Breast epithelium (tissue), 4 donors: ENCODE measurements at regions not wholly inside any gene's neighbourhood (a gene's known extent, or its start where the extent isn't known, plus 50 kb on each side); places are given as distances from the start of the nearest gene placed in this dataset.

Experiments
- DNase-seq, 2 donors: peaks; one replicate each; pipeline ENCODE4 v3.0.0-alpha.2; 2019; ENCODE audit warnings: low spot score in 2 of 2
- H3K27ac ChIP-seq, 2 donors: fragments of 200-600 bp; sonication (generic) in 1 of 2; one replicate each; pipeline ENCODE4 v1.5.1; 2016 to 2019; ENCODE audit warnings: mild to moderate bottlenecking in 1 of 2
- H3K27me3 ChIP-seq, 2 donors: fragments of 200-600 bp; sonication (generic) in 1 of 2; one replicate each; pipeline versions ENCODE4 v1.5.1 to v1.6.0; 2017 to 2019; ENCODE audit warnings: control low read depth in 1 of 2, mild to moderate bottlenecking in 1 of 2
- H3K36me3 ChIP-seq: fragments of 200-600 bp; one replicate; pipeline ENCODE4 v1.5.1; 2019
- H3K4me1 ChIP-seq, 2 donors: fragments of 200-600 bp; sonication (generic); one replicate each; pipeline ENCODE4 v1.5.1; 2016 to 2019; ENCODE audit warnings: control low read depth in 1 of 2
- H3K4me3 ChIP-seq, 3 donors: fragments of 200-600 bp; sonication (generic); 1 replicate in 2 of 3; 2 replicates in 1 of 3; pipeline ENCODE4 v1.5.1; 2016 to 2019; ENCODE audit warnings: mild to moderate bottlenecking in 3 of 3, moderate library complexity in 2 of 3
- H3K9me3 ChIP-seq, 2 donors: fragments of 200-600 bp; sonication (generic) in 1 of 2; one replicate each; pipeline ENCODE4 v1.5.1; 2016 to 2019; ENCODE audit warnings: control low read depth in 1 of 2
- POLR2A ChIP-seq: fragments of 450-650 bp; IDR thresholded peaks from one replicate; pipeline ENCODE4 v1.6.1; 2016; ENCODE audit warnings: antibody characterized with exemption, mild to moderate bottlenecking, moderate library complexity
- POLR2AphosphoS5 ChIP-seq, 3 donors: sonication (generic); formaldehyde crosslinking; IDR thresholded peaks; one replicate each; pipeline ENCODE4 v1.6.1; 2017; ENCODE audit warnings: antibody characterized with exemption in 3 of 3
- intact Hi-C: fragments of 100-400 bp; cut with DNase I; formaldehyde crosslinking; loops from one replicate; pipeline ENCODE4 v1.15.1; 2023; ENCODE audit warnings: low total_unique reads
- TF ChIP-seq, protein P1 (sequence below), 3 donors: fragments of 450-650 bp; IDR thresholded peaks; one replicate each; pipeline ENCODE4 v1.5.1; 2016 to 2017; ENCODE audit warnings: antibody characterized with exemption in 3 of 3, mild to moderate bottlenecking in 3 of 3, moderate library complexity in 3 of 3

GRCh38 chr12:67370979-67371378 lies 101.8 kb downstream of the CAND1 start:
- H3K27ac ChIP-seq: no peak overlapping the region
- DNase-seq: no peak
- TF ChIP-seq, protein P1, sequence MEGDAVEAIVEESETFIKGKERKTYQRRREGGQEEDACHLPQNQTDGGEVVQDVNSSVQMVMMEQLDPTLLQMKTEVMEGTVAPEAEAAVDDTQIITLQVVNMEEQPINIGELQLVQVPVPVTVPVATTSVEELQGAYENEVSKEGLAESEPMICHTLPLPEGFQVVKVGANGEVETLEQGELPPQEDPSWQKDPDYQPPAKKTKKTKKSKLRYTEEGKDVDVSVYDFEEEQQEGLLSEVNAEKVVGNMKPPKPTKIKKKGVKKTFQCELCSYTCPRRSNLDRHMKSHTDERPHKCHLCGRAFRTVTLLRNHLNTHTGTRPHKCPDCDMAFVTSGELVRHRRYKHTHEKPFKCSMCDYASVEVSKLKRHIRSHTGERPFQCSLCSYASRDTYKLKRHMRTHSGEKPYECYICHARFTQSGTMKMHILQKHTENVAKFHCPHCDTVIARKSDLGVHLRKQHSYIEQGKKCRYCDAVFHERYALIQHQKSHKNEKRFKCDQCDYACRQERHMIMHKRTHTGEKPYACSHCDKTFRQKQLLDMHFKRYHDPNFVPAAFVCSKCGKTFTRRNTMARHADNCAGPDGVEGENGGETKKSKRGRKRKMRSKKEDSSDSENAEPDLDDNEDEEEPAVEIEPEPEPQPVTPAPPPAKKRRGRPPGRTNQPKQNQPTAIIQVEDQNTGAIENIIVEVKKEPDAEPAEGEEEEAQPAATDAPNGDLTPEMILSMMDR (IDR thresholded peaks at IDR 0.05): no peak
- TF ChIP-seq POLR2AphosphoS5 (IDR thresholded peaks at IDR 0.05) (no peak), POLR2A (no peak)
- intact Hi-C loops: no loop called here
- H3K4me1 ChIP-seq: no peaks in the 10 kb centered on the region
- H3K9me3 ChIP-seq: no peaks in the 10 kb centered on the region
- no peak overlapping the region for H3K4me3 ChIP-seq
- no peaks in the 10 kb centered on the region for H3K36me3 ChIP-seq
- H3K27me3 ChIP-seq: no peaks in the 10 kb centered on the region

DNA sequence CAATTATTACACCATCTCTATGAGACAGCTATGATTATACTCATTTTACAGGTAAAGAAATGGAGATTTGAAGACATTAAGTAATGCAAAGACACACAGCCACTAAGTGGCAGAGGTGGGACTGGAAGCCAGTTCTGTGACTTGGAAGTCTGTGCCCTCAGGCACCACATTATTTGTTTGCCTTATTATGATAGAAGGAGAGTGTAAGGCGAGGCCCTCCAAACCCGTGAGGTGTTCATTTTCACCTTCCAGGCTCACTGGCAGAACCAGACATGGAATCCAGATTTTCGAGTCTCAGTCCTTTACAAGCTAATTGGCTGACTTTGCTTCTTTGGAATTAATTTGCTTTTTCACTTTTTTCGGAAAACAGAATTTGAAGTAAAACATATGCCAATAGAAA lies 107.9 kb downstream of the CAND1 start:
- TF ChIP-seq POLR2A (no peak), POLR2AphosphoS5 (IDR thresholded peaks at IDR 0.05) (no peak)
- TF ChIP-seq, protein P1 (IDR thresholded peaks at IDR 0.05): no peak

GRCh38 chr12:67377541-67377940 lies 108.4 kb downstream of the CAND1 start:
- no peaks in the 10 kb centered on the region for H3K9me3 ChIP-seq
- no peaks in the 10 kb centered on the region for H3K4me1 ChIP-seq
- H3K27me3 ChIP-seq: no peaks in the 10 kb centered on the region
- no peak overlapping the region for H3K4me3 ChIP-seq
- DNase-seq: no peak
- TF ChIP-seq POLR2AphosphoS5 (IDR thresholded peaks at IDR 0.05) (no peak), POLR2A (no peak)
- TF ChIP-seq, protein P1 (IDR thresholded peaks at IDR 0.05): no peak
- intact Hi-C loops: no loop called here
- no peaks in the 10 kb centered on the region for H3K36me3 ChIP-seq
- H3K27ac ChIP-seq: no peak overlapping the region

More for the DNA sequence above, 107.9 kb downstream of the CAND1 start:
- Histone ChIP-seq H3K27ac (no peak overlapping the region), H3K36me3 (no peaks in the 10 kb centered on the region), H3K4me3 (no peak overlapping the region), H3K9me3 (no peaks in the 10 kb centered on the region), H3K27me3 (no peaks in the 10 kb centered on the region), H3K4me1 (no peaks in the 10 kb centered on the region)
- intact Hi-C loops: no loop called here
- DNase-seq: no peak

DNA sequence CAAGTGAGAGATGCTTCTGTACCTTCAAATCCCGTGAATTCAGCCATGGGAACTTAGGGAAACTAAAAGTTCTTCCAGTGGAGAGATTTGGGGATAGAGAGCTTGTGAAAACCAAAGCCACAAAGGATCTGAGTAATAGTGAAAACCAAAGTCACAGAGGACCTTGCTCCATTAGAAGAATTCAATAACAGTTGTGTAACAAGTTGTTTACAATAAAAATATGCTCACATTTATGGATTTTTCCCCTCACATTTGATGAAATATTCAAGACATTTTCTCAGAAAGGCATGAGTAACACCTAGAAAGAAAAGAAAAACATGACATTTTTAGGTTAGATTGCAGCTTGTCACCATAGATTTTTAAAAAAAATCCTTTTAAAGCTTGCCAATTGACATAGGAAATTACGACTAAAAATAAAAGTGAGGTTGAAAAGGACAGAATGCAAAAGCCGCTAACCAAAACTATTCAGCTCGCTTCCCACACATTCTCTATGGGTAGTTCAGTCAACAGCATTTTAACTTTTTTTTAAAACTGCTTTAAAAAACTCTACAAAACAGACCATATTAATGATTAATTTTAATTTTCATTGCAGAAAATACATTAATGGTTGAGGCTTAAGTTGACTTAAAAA lies 113.2 kb downstream of the CAND1 start:
- Histone ChIP-seq H3K27ac (peak overlapping the region; percentile 26 to 56), H3K4me1 (no peaks in the 10 kb centered on the region), H3K9me3 (no peaks in the 10 kb centered on the region), H3K36me3 (no peaks in the 10 kb centered on the region), H3K4me3 (peak overlapping the region in 1 of 3 donors; percentile 1), H3K27me3 (no peaks in the 10 kb centered on the region)
- DNase-seq: no peak
- intact Hi-C loops: no loop called here
- TF ChIP-seq POLR2A (no peak), POLR2AphosphoS5 (IDR thresholded peaks at IDR 0.05) (no peak)
- TF ChIP-seq, protein P1 (IDR thresholded peaks at IDR 0.05): no peak

DNA sequence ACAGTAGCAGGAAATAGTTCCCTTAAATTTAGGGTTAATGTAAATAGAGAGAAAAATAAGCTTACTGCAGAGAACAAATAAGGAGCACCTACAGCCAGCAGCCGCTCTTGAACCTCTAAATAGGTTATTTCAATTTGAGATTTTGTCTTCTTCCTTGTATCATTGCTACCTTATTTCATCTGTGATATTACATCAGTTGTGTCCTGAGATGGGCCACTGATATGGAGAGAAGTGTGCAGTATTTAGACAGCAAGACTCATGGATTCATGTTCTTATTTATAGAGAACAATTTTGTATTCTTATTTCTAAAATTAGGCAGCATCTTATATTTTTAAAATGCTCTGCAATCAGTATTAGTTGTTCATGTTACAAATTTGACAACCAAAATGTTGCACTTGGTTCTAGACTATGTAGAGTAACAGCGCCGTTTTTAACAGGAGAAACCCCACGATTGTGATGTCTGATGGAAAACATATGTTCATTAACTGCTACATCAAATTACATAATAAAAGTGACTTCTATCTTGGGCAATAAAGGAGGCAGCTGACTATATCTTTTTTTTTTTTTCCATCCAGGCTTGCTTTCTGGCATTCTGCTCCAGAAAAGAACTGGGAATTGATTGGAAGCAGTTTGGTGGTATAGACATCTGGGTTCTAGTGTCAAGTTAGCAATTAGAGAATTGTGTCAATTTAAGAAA lies 117.9 kb downstream of the CAND1 start:
- H3K4me3 ChIP-seq: no peak overlapping the region
- TF ChIP-seq, protein P1 (IDR thresholded peaks at IDR 0.05): no peak
- TF ChIP-seq POLR2AphosphoS5 (IDR thresholded peaks at IDR 0.05): no peak
- no peak for TF ChIP-seq POLR2A
- no peaks in the 10 kb centered on the region for H3K4me1 ChIP-seq
- H3K27me3 ChIP-seq: no peaks in the 10 kb centered on the region
- intact Hi-C loops: no loop called here
- DNase-seq: no peak
- no peak overlapping the region for H3K27ac ChIP-seq
- no peaks in the 10 kb centered on the region for H3K36me3 ChIP-seq
- H3K9me3 ChIP-seq: no peaks in the 10 kb centered on the region
